GM21423 (cell line): ENCODE measurements at regions not wholly inside any gene's neighbourhood (a gene's known extent, or its start where the extent isn't known, plus 50 kb on each side); places are given as distances from the start of the nearest gene placed in this dataset.

Experiments used
- ATAC-seq: cut with Tn5 transposase; IDR thresholded peaks from one replicate; pipeline ENCODE4 v1.9.1; 2021; ENCODE audit warnings: mild to moderate bottlenecking, moderate library complexity; ENCODE audit not compliant: unreplicated experiment

DNA sequence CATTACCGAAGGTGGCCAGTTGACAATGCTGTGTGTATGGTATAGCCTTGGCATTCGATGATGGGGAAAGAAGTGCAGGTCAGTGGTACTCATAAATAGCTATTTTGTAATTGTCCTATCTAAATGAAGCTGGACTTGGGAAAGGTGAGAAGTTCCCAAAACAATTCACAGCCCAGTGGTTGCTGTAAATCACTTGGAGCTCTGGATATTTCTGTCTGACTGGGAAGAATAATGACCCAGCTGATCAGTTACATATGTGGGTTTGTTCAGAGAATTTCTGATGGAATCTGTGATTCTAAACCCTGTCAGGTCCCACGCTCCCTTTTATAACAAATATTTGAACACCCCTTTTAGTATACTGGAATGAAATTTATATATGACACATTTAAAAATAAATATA lies 133.9 kb upstream of the PFN2 start:
- ATAC-seq: no peak

DNA sequence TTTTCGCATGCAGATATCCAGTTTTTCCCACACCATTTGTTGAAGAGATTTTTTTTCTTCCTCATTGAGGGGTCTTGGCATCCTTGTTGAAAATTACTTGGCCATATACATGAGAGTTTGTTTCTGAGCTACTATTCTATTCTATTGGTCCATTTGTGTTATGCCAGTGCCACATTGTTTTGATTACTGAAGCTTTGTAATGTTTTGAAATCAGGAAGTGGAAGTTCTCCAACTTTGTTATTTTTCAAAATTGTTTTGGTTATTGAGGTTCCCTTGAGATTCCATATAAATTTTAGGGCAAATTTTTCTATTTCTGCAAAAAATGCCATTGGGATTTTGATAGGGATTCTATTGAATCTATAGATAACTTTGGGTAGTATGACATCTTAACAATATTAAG lies 130.3 kb upstream of the PFN2 start:
- ATAC-seq: no peak

DNA sequence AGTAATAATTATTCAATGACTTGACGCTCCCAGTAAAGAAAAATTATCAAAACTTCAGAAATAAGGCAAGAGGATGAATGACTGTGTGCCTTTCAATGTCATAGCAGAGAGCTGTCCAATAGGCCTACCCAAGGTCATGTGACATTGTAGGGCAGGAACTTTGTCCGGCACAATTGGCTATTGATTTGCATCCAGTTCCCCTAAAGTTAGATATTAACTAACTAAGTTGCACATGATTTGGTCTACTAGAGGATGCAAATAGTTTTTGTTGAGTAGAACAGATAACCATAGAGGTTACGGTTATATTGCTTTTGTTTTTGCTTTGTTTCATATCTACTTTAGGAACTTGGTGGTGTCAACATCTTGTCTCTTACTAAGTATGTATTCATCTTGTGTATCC lies 127.9 kb upstream of the PFN2 start:
- ATAC-seq: peak; percentile 33

DNA sequence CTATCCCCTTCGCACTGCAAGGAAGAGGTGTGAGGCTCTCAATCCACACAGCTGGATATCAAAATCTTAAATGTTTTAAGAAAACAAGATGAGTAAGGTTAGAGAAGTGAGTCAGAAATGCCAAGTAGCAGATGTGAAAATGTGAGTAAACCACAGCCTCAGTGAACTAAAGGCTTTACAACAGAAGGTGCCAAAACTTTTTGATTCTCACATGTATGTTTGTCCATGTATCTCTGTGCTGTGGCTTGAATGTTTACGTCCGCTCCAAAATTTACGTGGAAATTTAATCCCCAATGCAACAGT lies 126.8 kb upstream of the PFN2 start:
- peak; percentile 40 for ATAC-seq

DNA sequence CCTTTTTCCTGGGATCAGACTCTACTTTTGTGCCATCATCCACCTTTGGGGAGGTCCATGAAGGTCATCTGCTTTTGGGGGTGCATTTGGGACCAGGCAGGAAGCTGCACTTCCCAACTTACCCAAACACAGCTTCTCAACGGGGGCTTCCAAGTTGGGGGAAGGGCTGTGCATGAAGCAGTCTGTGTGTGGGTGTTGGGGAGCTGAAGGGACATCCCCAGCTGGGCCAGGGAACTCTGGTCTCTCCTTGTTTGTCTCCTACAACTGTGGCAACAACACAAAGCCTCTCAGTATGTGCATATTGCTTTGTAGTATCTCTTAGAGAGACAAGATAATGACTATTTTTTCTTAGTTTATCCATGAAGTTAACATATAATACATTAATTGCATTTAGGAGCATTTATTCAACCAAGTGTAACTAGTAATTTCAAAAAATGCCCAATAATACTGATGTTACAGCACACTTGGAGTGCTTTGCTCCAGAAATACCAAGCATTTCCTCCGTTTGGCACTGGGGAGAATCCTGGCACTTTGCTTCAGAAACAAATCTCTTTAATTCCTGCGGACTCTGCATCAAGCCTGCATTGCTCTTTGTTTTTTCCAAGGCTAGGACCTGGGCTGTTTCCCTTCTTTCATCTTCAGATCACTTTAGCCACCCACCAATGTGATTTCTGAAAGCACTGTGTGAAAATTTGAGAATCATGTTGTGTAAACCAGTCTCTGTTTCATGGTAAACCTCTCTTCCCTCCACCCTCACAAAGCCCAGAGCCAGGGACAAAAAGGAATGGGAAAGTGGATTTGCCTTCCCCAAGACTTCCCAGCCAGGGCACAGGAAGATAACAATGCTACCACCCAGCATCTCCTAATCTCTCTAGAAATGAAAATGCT lies 126.2 kb upstream of the PFN2 start:
- ATAC-seq: no peak

DNA sequence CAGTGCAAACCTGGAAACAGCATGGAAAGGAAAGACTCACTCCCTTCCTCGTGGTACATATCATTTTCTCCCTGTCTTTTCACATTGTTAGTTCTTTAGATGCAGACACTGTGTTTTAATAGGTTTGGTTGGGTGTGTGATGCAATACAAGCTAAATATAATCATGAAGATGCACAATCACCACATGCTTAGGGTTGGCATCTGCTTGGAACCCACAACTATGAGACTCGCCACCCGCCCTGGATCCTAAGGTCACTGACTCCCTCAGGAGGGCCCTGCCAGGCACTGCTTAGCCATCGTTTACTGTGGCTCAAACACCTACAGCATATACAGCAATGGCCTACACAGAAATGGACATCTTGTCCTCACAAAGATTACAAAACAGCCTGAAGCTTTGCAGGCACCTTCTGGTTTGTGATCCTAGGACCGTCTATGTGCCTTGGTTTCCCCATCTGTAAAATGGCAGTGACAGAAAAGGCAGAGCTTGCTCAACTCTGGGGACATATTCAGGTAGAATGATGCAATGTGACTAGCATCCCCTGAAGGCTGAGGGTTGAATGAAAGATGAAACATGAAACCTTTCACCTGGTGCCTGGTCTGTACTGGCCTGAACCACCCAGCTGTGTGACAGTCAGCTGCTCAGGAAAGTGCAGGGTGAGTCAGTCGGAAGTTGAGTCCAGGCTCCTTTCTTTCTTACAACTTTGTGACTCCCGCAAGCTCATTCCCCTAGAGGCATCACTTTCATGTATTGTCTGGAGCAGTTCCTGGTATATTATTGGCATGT lies 123.6 kb upstream of the PFN2 start:
- ATAC-seq: no peak

DNA sequence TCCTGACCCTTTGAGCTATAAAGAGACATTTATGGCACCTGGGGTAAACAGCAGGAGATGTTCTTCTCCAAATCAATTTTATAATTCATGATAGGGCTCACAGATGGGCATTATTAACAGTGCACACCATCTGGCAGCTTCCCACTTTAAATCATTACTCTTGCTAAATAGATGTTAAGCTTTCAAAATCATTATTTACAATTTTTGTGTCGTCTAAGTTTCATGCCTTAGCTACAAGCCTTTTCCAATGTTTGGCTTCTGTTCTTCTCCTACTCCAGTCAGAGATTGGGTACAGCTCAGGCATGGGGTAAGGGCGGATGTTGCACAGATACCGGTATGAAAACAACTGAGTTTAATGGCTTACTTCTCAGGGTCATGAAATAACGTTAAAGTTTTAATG lies 120.9 kb upstream of the PFN2 start:
- no peak for ATAC-seq

DNA sequence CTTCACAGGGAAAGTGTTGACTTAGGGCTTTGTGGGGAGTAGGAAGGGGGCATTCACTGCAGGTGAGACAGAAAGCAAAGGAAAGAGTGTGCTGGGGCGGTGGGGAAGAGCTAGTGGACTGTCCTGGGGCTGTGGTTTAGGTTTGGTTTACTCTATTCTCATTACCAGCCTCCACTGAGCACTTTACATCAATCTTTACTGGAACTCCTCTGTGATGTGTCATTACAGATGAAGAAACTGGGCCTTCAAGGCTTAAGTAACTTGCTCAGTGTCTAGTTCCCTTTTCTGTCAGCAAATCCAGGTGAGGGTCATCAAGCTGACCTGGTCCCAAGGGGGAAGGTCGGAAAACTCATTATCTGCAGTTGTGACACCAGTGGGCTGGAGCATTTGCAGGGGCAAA lies 120.2 kb upstream of the PFN2 start:
- ATAC-seq: no peak

DNA sequence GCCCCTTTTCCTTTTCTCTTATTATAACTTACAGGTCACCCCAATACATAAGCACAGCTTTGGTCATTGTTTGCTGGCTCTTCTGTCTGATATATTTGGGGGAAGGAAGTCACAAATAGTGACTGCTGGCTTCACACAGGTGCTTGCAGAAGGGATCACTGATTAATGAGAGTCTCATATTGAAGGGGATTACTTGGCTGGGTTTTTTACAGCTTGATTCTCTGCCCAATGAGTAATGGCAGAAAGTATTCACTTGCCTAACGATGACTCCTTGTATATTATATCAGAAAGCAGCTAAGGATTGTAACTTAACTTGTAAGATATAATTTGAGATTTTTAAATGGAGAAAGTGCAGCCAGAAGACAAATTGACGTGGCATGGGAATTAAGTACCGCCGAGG lies 119.3 kb upstream of the PFN2 start:
- no peak for ATAC-seq

DNA sequence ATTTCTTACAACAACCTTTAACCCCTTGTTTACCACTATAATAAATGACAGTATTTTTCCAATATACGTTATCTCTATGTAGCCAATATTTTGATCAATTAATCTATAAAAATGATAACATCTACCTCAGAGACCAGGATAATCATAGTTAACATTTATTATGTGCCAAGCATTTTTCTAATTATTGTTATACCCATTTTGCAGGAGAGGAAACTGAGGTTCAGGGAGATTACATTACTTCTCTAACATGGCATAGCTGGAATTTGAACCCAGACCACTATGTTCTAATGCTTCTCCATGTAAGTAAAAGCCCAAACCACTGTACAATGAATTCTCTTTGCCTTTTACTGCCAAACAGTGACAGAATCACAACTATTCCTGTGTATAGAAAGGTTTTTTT lies 113.4 kb upstream of the PFN2 start:
- no peak for ATAC-seq

DNA sequence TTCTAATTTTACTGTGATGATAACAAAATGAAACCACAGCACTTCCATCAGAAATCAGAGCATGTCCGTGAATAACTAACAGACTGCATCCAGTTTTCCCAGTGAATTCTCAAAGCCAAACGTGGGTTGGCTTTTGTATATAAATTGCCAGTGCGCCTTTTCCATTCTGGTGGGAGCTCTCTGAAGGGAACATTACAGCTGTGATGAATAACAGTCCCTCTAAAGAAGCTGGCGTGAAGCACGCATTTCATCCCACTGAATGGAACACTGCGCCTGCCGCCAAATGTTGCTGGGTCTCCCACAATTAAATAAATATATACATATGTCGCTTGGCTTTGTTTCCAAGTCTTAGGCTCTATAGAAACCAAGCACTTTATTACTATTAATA lies 113.0 kb upstream of the PFN2 start:
- ATAC-seq: no peak

DNA sequence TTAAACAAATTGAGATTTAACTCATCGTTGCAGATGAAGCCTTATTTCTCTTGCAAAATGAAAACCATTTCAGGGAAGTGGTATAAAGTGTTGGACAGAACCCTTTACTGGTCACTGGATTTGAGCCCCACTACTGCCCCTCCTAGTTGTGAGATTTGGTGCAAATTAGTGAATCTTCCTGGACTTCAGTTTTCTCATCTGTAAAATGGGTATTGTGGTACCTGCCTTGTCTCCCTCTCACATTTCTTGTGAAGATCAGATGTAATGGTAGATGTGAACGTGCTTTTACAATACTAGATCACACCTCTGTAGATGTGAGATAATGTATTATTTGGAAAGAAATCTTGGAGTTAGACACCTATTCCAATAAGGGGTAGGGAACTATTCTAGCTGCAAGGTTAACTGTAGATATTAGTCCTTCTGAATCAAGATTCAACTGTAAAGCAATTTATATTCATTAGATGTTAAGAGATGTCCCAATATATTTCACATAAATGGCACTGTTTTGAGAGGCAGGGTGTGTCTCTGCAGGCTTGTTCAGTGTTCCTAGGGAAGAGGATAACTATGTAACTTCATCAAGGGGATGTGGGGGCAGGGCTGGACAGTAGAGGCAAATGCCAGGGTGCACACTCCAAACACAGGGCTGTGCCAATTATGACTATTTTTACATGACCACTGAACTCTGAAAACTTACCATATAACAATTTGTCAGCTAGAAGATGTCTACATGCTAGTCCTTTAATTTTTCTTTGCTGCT lies 112.4 kb upstream of the PFN2 start:
- ATAC-seq: no peak

DNA sequence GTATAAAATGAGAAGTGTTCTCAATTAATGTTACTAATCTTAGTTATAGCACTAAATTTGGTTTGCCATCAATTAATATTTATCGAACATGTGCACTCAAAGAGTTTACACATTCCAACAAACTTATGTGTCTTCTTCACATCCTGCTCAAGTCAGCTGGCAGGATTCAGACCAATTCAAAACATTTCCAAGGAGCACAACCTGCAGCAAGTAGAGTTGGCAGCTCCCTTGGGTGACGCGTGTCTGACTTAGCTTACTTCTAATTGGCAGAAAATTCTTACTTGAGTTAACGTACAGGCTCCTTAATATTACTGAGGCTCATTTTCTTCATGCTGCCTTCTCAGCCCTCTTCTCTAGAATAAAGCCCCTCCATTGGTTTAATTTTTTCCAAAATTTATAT lies 110.4 kb upstream of the PFN2 start:
- no peak for ATAC-seq

DNA sequence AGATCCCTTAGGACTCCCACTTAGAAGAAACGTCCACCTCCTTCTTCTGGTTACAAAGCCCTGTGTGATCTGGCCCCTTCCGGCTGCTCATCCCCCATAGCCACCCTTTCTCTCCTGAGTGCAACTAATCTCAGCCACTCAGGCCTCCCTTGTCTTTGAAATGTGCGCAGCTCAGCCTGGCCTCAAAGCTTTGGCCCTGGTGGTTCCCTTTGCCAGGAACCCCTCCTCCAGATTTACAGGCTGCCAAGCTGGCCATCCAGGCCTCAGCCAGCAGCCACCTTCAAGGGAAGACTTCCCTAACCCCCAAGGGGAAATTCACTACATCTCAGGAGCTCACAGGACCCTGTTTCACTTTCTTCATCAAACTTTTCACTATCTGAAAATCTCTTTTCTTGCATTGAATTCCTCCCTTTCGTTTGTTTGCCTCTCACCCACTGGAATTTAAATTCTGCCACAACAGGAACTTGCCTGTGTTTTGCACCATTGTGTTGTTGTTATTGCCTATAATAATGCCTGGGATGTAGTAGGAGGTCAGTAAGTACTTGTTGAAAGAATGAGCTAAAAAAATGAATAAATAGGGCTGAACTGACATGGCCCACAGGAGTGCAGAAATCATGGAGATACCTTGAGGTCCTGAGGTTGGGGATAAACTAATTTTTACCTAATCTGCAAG lies 109.5 kb upstream of the PFN2 start:
- no peak for ATAC-seq

DNA sequence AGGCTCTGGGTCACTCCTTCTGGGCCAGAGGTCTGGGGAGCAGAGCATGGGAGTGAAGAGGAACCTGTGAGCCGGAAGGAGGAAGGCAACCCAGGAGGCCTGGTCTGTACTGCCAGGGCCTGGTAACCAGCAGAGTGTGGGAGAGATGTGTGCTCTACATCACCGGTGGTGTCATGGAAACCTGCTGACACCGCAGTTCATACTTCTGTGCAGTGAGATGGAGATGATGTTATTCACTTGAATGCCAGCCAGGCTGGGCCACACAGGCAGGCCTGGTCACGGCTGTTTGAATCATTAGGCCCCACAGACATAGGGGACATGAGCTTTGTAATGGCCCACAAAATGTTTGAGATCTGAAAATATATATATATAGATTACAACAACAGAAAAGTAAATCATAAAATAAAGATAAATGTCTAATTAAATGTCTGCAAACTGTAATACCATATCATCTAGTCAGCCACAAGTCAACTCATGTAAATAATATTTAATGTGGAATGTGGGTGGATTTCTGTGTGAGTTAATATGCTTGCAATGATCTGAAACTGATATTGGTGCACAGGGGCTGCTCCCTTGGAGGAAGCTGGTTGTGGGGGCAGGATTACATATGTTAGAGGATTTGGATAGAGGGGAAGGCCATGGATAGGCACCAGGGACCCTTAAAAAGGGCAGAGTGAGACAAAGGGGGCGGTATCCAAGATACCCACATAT lies 108.5 kb upstream of the PFN2 start:
- no peak for ATAC-seq

DNA sequence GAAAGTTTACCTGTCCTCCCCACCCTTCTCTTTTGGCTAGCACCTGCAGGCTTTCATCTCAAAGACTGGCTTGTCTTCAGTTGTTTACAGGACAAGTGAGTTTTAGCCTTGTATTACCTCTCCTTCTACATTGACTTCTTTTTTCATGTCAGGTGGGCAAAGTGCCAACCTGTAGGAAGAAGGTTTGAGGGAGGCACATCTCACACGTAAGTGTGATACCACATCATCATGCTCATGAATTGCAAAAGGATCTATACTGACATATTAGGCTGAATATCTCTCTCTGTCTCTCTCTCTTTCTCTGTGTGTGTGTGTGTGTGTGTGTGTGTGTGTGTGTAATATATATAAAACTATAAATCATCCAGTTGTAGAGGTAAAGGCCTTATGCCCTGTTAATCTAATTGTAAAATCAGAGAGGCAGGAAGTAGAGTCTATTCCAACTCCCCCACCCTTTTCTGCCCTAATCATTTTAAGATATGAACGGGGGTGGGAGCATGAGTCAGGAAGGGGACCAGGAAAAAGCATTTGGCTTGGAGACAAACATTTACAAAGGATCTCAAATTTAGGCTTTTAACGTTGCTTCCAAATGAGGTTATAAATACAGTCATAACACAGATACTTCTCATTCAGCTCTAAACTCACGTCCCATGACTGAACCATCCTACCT lies 107.0 kb upstream of the PFN2 start:
- no peak for ATAC-seq

DNA sequence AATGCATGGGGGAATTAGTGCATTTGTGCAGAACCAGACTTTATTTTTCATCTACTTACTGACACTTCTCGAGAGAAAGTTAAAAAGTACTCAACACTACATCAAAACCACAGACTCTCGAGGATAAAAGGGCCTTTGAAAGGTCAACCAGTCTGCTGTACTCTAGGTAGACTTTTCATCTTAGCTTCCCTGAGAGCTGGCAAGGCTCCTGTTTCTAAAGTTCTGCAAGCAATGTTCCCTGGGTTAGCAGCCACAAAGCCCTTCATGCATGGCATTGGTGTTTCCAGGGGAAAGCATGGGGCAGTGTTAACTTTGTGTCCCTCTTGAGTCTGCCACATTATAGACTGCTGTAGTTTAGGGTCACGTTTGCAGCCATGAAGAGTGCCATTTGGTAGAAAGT lies 106.4 kb upstream of the PFN2 start:
- ATAC-seq: no peak

DNA sequence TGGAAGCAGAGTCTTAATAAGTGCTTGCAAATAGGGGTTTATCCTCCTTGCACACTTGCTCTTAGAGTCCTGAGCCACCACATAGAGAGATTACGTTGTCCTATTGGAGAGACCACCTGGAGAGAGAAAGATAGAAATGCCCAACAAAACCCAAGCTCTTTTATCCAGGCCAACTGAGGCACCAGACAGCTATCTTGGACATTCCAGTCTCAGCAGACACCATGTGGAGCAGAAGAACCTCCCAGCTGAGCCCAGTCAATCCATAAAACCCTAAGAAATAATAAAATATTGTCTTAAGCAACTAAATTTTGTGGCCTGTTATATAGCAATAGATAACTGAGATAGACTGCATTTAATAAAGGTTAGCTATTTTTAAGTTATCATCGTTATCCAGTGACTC lies 105.7 kb upstream of the PFN2 start:
- ATAC-seq: no peak

DNA sequence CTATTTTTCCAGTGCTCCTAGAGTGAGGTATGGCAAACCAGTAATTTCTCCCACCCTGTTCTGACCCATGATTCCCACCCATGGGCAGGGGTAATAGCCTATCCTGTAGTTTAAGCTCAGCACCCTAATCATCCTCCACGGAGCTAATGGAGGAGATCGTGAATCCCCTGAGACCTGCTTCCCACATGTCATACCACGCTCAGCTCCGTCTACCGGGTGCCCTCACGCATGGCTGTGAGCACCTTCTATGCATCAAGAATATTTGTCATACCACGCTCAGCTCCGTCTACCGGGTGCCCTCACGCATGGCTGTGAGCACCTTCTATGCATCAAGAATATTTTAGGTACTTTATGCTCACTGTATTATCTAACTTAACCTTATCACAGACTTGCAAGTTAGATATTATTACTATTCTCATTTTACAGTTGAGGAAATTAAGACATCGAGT lies 104.7 kb upstream of the PFN2 start:
- no peak for ATAC-seq
